IPS DF 19.7 (cell line): ENCODE measurements at regions not wholly inside any gene's neighbourhood (a gene's known extent, or its start where the extent isn't known, plus 50 kb on each side); places are given as distances from the start of the nearest gene placed in this dataset.
"Not testable (repeated sequence)": the region's sequence is repeated elsewhere in the genome, so short reads cannot be mapped to it uniquely, and the experiment has no call there.

Experiments
- DNase-seq: peaks from one replicate; pipeline ENCODE4 v3.0.0-alpha.2; 2013; ENCODE audit warnings: low read depth, low spot score

DNA sequence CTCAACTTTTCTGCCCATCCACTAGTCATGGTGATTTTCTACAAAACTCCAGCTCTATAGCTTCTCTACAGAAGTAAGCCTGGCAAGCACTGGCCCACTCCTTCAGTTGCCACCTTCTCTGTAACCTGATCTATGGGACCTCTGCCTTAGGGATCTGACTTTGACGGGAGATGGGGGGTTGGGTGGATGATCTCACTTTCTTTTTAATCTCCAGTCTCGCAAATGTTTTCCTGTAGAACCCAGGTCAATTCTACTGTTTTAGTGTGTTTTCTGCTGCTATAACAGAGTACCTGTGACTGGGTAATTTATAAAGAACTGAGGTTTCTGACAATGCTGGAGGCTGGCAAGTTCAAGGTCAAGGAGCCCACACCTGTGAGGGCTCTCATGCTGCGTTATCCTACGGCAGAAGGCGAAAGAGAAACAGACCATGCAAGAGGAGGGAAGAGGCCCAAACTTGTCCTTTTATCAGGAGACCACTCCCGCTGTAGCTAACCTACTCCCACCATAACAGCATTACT is 189.9 kb upstream of the THRB start:
- no peak for DNase-seq

DNA sequence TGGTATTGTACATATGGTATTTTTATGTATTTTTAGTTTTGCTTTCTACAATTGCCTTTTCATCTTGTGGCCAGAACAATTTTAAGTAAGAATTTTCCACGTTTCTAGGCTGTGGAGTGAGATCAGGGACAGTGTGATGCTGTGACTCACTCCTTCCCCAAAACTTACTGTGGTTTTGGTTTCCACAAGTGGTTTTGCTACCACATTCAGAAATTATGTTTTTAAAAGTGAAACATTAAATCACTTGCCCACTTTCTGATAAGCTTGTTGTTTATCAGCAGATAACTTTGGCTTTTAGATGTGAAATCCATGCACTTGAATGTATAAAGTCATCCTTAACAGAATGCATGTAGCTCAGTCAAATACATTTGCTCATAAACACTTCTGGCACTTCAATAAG is 192.2 kb upstream of the THRB start:
- DNase-seq: no peak

DNA sequence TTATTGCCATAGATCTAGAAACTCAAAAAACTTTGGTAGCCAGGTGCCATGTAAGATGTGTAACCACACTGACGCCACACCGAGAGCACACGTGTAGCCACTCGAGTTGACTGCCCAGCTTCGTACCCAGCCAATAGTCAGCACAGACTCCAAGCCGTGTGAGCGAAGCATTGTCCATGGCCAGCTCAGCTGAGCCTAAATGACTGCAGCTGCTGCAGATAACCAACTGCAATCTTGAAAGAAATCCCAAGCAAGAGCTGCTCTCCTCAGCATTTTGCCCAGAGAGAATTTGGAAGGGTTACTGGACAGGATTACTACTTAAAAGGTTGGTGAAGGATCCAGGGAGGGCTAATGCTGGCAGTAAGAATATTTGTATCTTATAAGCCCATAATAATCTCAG is 193.0 kb upstream of the THRB start:
- no peak for DNase-seq

DNA sequence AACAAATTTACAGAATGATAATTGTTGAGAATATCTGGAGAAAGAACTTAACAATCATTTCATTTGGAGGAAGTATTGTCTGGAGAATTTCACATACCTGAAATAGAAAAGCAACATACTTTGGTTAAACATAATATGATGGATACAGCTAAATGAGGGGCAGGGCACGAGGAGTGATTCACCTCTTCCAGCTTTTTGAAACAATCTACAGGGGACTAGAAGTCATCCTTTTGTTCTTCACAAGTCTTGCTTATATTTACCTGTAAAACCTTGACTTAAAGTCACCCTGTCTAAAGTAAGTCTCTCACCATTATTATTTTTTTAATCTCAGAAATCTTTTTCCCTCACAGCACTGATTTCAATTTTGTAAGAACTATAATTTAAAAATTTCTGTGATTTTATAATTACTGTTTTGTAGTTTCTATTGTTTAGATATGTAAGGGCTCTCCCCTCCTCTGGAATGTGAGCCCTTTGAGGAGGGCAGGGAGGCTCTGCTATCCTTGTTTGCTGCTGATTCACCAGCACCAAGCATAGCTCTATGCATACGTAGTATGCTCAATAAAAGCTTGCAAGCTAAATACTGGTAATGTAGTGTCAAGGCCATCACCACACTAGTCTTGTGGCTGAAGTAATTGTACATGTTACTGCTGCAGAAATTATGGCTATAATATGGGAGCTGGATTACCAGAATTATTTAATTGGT is 193.9 kb upstream of the THRB start:
- DNase-seq: no peak

DNA sequence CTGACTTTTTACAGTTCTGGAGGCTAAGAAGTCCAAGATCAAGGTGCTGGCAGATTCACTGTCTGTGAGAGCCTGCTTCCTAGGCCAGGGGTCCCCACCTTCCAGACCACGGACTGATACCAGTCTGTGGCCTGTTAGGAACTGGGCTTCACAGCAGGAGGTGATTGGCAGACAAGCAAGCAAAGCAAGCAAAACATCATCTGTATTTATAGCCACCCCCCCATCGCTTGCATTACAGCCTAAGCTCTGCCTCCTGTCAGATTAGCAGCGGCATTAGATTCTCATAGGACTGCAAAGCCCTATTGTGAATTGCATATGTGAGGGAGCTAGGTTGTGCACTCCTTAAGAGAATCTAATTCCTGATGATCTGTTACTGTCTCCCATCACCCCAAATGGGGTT is 194.7 kb upstream of the THRB start:
- no peak for DNase-seq

DNA sequence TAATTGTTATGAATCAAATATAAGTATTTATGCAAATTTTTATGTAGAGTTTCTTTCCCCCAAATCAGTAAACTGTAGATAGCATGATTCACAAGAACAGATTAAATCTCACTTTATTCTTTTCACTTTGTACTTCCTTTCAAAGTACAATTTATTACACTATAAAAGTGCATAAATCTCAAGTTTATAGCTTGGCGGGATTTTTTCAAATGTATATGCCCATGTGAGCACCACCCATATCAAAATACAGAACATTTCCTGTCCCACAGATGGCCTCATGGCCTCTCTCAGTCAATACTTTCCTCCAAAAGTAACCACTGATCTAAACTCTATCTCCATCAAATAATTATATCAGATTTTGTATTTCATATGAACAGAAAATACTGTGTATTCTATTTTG is 196.1 kb upstream of the THRB start:
- DNase-seq: no peak

DNA sequence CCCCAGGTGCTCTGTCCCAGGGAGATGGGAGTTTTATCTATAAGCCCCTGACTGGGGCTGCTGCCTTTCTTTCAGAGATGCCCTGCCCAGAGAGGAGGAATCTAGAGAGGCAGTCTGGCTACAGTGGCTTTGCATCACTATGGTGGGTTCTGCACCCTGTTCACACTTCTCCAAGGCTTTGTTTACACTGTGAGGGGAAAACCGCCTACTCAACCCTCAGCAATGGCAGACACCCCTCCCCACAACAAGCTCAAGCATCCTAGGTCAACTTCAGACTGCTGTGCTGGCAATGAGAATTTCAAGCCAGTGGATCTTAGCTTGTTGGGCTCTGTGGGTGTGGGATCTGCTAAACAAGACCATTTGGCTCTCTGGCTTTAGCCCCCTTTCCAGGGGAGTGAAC is 204.4 kb upstream of the THRB start:
- DNase-seq: not testable (repeated sequence)

DNA sequence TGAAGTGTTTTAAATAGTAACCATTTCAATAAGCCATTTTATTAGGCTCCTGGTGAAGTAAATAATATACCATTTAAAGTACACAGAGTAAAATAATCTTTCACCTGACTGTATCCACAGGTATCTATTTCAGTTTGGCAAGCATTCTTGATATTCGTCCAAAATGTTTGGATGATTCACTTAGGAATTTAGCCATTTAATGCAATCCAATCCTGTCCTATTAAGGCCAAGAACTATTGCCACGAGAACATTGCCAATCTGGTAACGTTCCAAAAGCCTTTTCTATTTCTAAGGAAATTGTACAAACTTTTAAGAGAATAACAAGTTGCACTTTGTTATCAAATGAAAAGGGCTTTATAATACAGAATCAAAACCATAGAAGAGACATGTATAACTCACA is 209.8 kb upstream of the THRB start:
- no peak for DNase-seq

DNA sequence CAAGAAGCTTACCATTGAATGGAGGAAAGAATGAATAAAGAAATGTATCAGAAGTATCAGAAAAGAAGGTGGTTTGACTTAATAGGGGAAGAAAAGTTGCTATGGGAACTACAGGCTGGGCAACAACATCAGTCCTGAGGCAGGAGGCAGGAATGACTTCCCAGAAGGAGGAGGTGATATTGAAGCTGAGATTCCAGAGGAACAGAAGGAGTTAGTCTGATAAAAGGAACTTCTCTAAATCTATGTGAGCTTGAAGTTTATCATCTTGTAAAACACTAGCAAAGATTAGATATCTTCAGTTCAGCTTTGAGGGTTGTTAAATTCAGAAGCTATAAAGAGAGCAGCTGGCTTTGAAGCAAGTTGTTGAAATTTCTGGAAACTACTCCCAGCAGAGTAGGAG is 213.3 kb upstream of the THRB start:
- DNase-seq: no peak

DNA sequence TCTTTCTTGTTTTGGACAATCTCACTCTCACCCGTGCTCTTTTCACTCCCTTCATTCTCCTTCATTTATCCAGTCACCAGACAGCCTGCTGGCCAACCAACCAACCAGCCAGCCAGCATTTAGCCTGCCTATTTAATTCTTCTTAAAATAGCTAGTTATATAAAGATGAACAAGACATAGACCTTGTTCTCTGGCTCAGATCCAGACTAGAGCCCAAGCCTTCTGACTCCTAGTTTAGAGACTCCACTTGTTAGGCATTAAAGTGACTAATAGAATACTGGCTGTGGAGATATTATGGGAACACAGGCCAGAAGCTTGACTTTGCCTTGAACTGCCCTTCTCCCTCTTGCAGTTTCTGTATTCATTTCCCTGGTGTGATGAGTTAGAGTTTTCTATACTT is 215.3 kb upstream of the THRB start:
- no peak for DNase-seq

DNA sequence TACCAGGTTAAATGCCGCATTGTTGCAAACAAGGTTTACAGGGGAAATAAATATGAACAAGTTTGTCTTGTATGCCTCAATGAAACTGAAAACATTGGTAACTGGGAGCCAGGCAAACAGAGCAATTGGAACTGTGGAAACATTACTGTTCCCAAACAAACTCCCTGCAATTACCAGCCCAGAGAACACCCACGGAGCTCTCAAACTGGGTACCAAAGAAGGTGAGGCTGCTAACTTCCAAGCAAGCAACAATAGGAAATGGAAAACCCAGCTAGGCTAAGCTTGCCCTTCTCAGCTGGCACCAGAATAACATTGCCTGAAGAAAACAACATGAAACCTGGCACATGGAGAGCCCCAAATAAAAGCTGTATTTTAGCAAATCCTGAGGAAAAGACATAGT is 218.9 kb upstream of the THRB start:
- no peak for DNase-seq

DNA sequence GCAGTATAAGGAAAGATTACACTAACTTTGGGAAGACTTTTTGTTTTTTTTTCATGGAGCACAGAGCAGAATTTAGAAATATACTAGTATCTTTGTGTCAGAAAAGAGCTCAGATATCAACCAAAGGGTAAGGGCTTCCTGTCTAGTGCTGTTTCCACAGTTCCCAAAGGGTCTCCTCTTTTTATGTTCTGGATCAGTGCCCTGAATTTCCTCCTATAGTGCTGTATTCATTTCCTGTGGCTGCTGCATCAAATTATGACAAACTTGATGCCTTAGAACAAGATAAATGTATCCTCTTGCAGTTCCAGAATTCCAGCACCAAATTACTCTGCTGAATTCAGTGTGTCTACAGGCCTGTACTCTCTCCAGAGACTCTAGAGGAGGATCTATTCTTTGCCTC is 219.8 kb upstream of the THRB start:
- no peak for DNase-seq

DNA sequence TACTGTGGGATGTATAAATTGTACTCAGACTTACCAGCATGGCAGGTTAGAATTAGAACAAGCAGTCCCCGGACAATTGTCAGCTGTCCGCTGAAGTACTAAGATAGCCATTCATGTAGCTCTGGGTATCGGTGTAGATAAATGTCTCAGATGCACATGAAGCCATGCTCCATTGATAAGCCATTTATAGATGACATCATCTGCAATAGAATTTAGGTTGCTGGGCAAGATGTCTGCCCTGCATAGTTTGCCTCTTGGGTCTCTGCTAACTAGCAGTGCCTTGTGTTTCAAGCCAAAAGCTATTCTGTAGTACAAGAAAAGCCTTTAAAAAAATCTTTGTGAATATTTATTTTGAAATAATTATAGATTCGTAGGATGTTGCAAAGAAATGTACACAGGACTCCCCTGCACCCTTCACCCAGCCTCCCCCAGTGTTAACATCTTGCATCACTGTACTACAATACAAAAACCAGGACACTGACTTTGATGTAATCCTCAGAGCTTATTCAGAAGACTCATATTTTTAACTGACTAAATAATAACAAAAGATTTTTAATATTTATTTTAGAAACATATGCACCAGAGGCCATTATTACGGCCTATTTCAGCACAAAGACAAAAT is 220.6 kb upstream of the THRB start:
- no peak for DNase-seq

DNA sequence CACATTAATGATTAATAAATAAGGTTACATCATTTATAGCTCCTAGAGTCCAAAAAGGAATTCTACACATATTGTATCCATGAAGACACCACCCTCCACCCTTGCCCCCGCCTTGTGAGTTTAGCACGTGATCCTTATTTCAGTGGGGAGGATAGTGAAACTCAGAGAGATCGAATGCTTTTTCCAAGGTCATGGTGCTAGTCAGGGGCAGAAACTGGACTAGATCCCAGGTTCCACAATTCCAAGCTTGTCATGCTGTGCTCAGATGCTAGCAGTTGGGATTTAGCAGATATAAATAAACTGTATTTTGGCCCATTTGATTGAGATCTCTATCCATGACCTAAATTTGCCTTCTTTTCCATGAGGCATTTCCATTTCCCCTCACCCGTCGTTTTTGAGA is 227.4 kb upstream of the THRB start:
- no peak for DNase-seq

DNA sequence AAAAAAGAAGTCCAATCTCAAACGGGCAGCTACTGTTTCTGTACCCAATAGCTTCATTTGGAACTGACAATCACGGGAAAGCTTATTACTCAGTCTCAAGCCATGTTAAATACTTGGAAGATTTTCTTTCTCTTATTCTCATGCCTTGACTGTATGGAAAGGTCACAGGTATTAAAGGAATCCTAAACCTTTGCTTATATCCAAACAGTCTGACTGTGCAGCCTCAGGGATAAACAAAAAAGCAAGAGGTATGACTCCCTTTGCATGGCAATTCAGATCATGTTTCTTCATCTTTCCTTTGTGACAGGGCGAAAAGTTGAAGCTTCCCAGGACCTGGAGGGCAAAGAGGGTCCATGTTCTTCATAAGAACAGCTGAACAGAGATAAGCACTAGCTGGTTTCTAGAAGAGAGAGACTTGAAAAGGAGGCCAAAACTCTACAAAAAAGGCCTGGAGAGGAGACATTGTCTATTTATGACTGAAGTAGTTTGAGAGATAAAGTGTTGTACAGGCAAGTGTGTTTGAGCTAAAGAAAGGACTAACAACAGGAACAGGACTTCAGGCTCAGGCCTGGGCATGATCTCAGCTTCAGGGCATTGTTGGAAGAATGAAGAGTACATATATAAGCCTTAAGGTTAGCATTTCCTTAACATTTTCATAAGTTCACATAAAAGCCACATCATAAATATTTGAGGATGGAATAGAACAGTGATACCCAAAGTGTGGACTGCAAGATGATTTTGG is 231.0 kb upstream of the THRB start:
- no peak for DNase-seq

DNA sequence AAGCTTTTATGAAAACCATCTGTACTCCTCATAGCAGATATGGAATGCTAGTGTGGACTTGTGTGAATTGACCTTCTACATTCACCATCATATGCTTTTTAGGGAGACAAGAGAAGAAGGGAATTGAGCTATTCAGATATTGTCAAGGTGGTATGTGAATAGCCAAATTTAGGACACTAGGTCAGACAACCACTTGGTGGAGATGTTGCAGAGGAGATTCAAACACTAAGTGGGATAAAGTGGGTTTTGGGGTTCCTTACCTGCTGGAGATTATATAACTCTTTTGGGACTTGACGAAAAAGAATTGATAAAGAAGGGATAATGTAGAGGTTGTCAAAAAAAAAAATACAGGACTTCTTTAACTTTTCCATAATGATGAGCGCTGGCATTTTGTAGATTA is 231.8 kb upstream of the THRB start:
- no peak for DNase-seq

DNA sequence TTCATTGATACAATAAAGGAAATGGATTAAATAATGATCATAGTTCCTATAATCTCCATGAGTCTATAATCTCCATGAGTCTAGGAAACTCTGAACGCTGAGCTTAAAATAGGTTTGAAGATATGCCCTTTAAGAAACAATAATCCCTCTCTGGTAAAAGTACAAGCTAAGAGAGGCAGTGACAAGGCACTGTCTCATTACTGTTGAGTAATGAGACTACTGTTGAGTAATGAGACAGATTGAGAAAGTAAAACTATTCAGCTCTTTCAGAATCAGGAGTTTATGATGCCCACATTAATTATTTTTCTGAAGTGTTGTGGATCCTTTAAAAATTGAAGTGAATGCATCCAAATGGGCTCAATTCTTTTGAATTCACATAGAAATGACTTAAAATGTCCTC is 235.5 kb upstream of the THRB start:
- no peak for DNase-seq

DNA sequence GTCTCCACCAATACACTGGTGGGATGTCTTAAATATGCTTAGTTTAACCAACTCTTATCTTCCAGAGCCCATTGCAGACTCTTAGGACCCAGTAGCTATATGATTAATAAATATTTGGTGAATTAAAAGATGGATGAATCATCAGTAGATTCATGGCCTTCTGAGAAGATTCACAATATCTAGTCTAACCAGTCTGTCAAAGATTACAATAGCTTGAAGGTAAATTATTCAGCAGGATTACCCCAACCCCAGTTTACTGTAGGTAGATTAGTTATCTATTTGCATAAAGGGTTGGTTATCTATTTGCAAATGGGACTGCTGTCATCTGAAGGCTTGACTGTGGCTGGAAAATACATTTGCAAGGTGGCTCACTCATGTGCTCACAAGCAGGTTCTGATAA is 239.4 kb upstream of the THRB start:
- no peak for DNase-seq

DNA sequence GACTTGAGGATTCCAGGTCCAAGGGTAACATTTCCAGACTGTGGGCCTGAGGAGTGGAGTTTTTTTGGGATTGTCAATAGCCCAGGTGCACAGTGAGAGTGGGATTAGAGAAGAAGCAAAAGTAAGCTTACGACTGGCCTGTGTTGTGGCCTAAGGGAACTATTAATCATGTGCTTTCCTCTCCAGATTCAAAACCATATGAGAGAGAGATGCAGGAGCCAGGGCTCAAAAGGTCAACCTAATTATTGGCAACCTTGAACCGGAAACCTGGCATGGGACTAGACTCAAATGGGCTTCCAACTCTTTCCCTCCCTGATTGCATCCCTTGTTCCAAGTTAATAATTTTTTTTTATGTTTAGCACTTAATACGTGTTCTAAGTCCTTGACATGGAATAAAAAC is 242.1 kb upstream of the THRB start:
- no peak for DNase-seq

DNA sequence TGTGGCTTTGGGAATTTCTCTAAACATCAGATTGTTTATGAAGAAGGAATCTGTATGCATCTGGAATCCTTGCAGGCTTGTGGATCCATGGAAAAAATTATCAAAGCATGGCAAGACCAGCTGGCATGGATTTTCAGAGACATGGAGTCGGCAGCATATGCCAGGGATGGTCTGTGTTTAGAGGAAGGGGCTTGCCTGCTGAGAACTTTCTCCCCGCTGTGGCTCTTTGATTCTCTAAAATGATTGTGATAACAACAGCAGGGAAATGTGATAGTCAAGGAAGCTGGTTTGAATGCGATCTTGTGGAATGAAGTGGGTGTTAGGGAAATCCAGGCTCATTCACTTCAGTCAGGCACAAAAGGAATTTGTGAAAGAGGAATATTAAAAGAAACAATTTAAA is 245.7 kb upstream of the THRB start:
- DNase-seq: no peak

DNA sequence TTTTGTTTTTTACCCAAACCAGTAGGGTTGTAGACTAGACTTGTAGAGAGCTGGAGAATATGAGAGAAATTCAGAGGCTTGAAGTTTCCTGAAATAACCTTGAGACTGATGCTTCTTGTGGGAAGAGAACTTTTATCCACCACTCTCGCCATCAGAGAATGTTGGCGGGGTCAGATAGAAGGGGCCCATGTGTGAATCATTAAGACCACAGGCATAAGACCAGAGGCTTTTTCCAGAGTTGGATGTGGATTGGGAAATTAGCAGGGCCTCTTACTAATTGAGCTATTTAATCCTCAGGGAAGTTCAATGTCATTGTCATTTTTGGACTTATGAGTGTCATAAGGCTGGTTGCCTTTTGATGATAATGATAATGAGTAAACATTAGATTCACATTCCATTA is 246.9 kb upstream of the THRB start:
- no peak for DNase-seq

DNA sequence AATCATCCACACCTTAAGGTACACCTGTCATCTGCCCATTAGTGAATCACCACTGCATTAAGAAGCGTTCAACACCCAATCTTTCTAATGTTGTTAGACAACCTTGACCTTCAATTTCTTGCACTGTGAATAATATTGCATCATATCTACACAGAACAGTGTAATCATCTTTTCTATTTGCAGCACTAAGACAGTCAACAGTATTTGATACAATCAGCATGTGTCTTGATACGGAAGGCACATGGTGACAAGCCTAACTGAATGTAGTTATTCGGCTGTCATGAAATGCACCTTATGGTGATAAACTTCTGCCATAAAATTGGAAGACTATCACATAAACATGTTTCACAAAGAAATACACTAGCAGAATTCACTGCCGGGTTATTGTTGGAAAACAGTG is 253.9 kb upstream of the THRB start:
- DNase-seq: no peak

DNA sequence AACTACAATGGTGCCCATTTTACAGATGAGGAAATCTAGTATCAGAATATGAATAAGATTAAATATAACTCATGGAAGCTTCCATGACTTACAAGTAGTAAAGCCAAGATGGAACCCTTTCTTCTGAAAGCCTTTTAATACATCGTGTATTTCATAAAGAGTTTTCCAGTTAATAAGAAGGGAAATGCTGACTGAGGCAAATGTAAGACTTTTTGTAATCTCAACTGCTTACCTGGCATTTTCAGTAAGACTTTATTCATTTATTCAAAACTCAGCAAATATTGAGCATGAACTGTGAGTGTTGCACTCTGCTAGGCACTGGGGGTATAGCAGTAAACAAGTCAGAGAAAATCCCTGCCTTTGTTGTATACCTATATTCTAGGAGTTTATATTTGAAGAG is 256.4 kb upstream of the THRB start:
- no peak for DNase-seq
